Upper lobe of right lung (tissue), 1 donor: ENCODE measurements at regions not wholly inside any gene's neighbourhood (a gene's known extent, or its start where the extent isn't known, plus 50 kb on each side); places are given as distances from the start of the nearest gene placed in this dataset.

ENCODE experiments used
- ATAC-seq: fragments of 200-7000 bp; cut with Tn5 transposase; one replicate; pipeline ENCODE4 v1.9.1; 2020; ENCODE audit warnings: mild to moderate bottlenecking, moderate library complexity
- DNase-seq: peaks from one replicate; pipeline ENCODE4 v3.0.0-alpha.2; 2020
- H3K27ac ChIP-seq: fragments of 200-600 bp; one replicate; pipeline ENCODE4 v1.8.0; 2022
- H3K27me3 ChIP-seq: fragments of 200-600 bp; one replicate; pipeline ENCODE4 v1.8.0; 2022; ENCODE audit warnings: mild to moderate bottlenecking
- H3K36me3 ChIP-seq: fragments of 200-600 bp; one replicate; pipeline ENCODE4 v1.8.0; 2022
- H3K4me1 ChIP-seq: fragments of 200-600 bp; one replicate; pipeline ENCODE4 v1.8.0; 2022
- H3K4me3 ChIP-seq: fragments of 200-600 bp; one replicate; pipeline ENCODE4 v1.8.0; 2022; ENCODE audit warnings: mild to moderate bottlenecking
- H3K9me3 ChIP-seq: fragments of 200-600 bp; one replicate; pipeline ENCODE4 v1.8.0; 2022
- intact Hi-C: fragments of 100-400 bp; cut with DNase I; formaldehyde crosslinking; loops from one replicate; pipeline ENCODE4 v1.11.0; 2022
- TF ChIP-seq, protein P1 (sequence below): fragments of 200-600 bp; IDR thresholded peaks from one replicate; pipeline ENCODE4 v1.8.0; 2022; ENCODE audit warnings: antibody characterized with exemption
- donor health status: DM: no; HTN: yes; CAD: no; lungs with severe emphysema.

DNA sequence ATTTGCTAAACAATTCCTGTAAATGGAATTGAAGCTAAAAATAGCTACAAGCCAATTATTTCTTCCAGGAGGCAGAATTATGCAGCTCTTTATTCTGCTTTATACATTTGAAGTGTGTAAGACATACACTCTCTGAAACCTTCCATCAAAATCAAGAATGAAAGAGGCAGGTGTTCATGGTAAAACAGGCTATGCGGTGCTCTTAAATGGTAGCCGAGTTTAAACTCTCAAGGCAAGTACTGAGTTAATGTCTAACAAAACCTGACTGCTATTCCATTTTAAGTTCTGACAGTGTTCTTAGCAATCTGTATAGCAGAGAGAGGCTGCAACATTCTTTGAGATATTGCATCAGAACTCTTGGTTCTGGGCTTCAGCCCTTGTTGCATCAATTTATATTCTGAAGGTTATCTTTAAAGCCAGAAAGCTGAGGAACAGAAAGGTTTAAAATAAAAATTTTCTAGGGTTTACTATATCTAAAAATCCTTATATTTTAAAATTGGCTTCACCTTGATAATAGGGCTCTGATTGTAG is 248.3 kb upstream of the CCNG1 start:
- no peaks in the 10 kb centered on the region for H3K27me3 ChIP-seq
- no peaks in the 10 kb centered on the region for H3K4me1 ChIP-seq
- H3K4me3 ChIP-seq = no peak overlapping the region
- H3K36me3 ChIP-seq = no peaks in the 10 kb centered on the region
- ATAC-seq (no peak), DNase-seq (no peak)
- intact Hi-C loops = no loop called here
- H3K9me3 ChIP-seq = no peaks in the 10 kb centered on the region
- no peak overlapping the region for H3K27ac ChIP-seq
- TF ChIP-seq, protein P1, sequence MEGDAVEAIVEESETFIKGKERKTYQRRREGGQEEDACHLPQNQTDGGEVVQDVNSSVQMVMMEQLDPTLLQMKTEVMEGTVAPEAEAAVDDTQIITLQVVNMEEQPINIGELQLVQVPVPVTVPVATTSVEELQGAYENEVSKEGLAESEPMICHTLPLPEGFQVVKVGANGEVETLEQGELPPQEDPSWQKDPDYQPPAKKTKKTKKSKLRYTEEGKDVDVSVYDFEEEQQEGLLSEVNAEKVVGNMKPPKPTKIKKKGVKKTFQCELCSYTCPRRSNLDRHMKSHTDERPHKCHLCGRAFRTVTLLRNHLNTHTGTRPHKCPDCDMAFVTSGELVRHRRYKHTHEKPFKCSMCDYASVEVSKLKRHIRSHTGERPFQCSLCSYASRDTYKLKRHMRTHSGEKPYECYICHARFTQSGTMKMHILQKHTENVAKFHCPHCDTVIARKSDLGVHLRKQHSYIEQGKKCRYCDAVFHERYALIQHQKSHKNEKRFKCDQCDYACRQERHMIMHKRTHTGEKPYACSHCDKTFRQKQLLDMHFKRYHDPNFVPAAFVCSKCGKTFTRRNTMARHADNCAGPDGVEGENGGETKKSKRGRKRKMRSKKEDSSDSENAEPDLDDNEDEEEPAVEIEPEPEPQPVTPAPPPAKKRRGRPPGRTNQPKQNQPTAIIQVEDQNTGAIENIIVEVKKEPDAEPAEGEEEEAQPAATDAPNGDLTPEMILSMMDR = no peak

DNA sequence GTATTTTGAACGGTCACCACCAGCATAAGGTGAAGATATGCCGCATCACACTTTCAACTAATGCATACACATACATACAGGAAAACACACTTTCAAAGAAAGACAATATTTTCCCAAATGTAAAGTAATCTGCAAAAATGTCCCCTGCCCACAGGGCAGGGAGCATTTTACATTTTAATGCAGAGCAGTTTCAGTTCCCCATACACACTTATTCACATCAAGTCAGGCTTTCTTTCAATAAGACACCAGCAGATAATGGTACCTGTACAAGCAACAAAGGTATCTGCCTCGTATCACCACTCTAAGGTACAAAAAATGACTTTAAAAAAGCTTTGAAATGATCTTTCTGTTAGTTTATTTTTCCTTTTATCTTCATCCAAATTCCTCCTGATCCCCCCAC is 247.1 kb upstream of the CCNG1 start:
- no peak overlapping the region for H3K4me3 ChIP-seq
- intact Hi-C loops = no loop called here
- H3K4me1 ChIP-seq = no peaks in the 10 kb centered on the region
- H3K27me3 ChIP-seq = no peaks in the 10 kb centered on the region
- ATAC-seq = no peak
- TF ChIP-seq, protein P1 = no peak
- DNase-seq = no peak
- no peaks in the 10 kb centered on the region for H3K9me3 ChIP-seq
- no peak overlapping the region for H3K27ac ChIP-seq
- no peaks in the 10 kb centered on the region for H3K36me3 ChIP-seq

DNA sequence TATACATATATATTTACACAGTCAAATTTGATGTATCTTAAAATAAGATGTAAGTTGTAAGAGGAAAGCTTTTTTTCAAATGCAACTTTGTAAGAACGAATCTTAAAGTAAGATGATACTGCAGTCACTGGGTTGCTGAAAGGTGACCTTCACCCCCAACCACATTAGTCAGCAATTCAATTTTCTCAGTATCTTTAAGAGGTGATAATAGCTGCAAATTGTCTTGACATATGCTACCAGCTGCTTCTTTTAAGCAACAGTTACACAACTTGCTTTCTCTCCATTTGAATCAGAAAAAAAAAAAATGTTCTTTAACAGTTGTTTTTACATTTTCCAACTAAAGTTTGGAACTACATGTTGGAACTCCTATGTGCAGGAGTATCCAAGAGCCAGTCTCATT is 246.6 kb upstream of the CCNG1 start:
- DNase-seq (no peak), ATAC-seq (no peak)
- H3K27me3 ChIP-seq = no peaks in the 10 kb centered on the region
- intact Hi-C loops = no loop called here
- H3K27ac ChIP-seq = no peak overlapping the region
- TF ChIP-seq, protein P1 = no peak
- H3K4me1 ChIP-seq = no peaks in the 10 kb centered on the region
- no peaks in the 10 kb centered on the region for H3K36me3 ChIP-seq
- H3K9me3 ChIP-seq = no peaks in the 10 kb centered on the region
- H3K4me3 ChIP-seq = no peak overlapping the region

DNA sequence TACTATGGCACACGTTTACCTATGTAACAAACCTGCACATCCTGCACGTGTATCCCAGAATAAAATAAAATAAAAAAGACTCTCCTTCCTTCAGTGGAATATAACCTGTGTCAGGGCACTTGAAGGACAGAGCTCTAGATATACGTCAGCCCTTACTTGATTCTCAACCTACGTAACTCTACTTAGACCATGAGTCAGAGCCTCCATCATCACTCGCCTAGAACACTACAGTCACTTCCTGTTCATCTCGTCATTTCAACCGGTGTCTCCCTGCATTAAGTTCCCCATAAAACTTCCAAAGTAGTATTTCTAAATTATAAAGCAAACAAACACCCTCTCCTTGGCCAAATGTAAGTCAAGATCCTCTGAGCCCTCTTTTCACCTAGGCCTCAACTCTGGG is 243.5 kb upstream of the CCNG1 start:
- no peaks in the 10 kb centered on the region for H3K36me3 ChIP-seq
- DNase-seq (no peak), ATAC-seq (no peak)
- no peak overlapping the region for H3K27ac ChIP-seq
- intact Hi-C loops = no loop called here
- TF ChIP-seq, protein P1 = no peak
- no peaks in the 10 kb centered on the region for H3K9me3 ChIP-seq
- no peaks in the 10 kb centered on the region for H3K4me1 ChIP-seq
- H3K27me3 ChIP-seq = no peaks in the 10 kb centered on the region
- no peak overlapping the region for H3K4me3 ChIP-seq

DNA sequence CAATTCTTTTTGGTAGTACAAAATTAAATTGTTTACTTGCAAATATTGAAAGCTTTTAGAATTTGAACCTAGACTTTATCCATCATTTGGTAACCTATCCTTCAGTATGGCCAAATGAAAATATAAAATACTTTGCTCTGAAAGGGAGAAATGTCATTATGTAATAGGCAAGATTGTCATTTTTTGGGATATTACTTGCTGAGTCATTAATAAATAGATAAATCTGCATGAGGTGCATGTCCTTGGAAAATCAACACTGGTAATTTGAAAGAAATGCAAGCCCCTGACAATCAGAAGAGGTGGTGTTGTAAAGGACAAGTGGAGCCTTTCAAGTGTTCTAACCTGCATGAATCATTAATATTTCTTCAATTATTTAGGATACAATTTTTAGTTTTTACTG is 231.8 kb upstream of the CCNG1 start:
- ATAC-seq (no peak), DNase-seq (no peak)
- H3K36me3 ChIP-seq = no peaks in the 10 kb centered on the region
- H3K4me1 ChIP-seq = no peaks in the 10 kb centered on the region
- intact Hi-C loops = no loop called here
- H3K27ac ChIP-seq = no peak overlapping the region
- no peaks in the 10 kb centered on the region for H3K9me3 ChIP-seq
- no peak overlapping the region for H3K4me3 ChIP-seq
- TF ChIP-seq, protein P1 = no peak
- H3K27me3 ChIP-seq = no peaks in the 10 kb centered on the region

DNA sequence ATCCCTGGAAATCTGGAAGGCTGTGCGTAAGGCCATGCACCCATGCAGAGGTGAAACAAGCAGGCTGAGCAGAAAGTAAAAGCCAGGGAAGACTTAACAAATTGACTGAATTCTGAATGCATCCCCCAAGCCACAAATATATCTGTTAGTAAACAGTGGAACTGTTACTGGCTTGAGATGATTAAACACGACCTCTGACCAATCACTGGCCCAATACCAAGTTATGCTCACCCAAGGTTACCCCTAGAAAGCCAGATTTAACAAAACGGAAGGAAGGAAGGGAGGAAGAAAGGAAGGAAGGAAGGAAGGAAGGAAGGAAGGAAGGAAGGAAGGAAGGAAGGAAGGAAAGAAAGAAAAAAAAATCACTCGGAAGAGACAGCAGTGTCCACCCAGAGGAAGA is 215.8 kb upstream of the CCNG1 start:
- Histone ChIP-seq H3K36me3 (no peaks in the 10 kb centered on the region), H3K9me3 (no peaks in the 10 kb centered on the region), H3K4me3 (no peak overlapping the region), H3K27me3 (no peaks in the 10 kb centered on the region), H3K27ac (no peak overlapping the region), H3K4me1 (no peaks in the 10 kb centered on the region)
- DNase-seq (no peak), ATAC-seq (no peak)
- intact Hi-C loops = no loop called here
- TF ChIP-seq, protein P1 = no peak
